ENCODE measurements at regions not wholly inside any gene's neighbourhood (a gene's known extent, or its start where the extent isn't known, plus 50 kb on each side); places are given as distances from the start of the nearest gene placed in this dataset.

GRCh38 chr15:69903470-69904469, 193.9 kb downstream of the TLE3 start:
- H3K4me1 ChIP-seq (ENCODE audit: control insufficient read depth in 4 of 4, insufficient read depth in 4 of 4, low read length in 3 of 4), result no peaks in the 10 kb centered on the region
- H3K27ac ChIP-seq (ENCODE audit: low read depth in 1 of 2, low read length in 2 of 2), result no peak overlapping the region
- H3K9me3 ChIP-seq (ENCODE audit: control insufficient read depth in 4 of 4, low read length in 3 of 4), result no peaks in the 10 kb centered on the region
- no peak for TF ChIP-seq REST (IDR thresholded peaks at IDR 0.05)
- TF ChIP-seq EGR1 (IDR thresholded peaks at IDR 0.05; ENCODE audit: low read depth in 2 of 2), result no peak
- TF ChIP-seq CTCF (IDR thresholded peaks at IDR 0.05; ENCODE audit: low read depth, low read length, missing input control), result no peak
- TF ChIP-seq MAX (IDR thresholded peaks at IDR 0.05), result no peak
- TF ChIP-seq HNF4G (IDR thresholded peaks at IDR 0.05), result no peak
- no peak for TF ChIP-seq ZBTB33 (IDR thresholded peaks at IDR 0.05)
- no peak for TF ChIP-seq SP1 (IDR thresholded peaks at IDR 0.05)
- TF ChIP-seq NR2F2 (IDR thresholded peaks at IDR 0.05), result no peak
- no peak for TF ChIP-seq GABPA (IDR thresholded peaks at IDR 0.05 in 1 of 2, conservative IDR thresholded peaks at IDR 0.05 in 1 of 2)
- TF ChIP-seq FOXA2 (IDR thresholded peaks at IDR 0.05), result no peak
- TF ChIP-seq HNF4A (conservative IDR thresholded peaks at IDR 0.05), result no peak
- no peak for TF ChIP-seq FOXA1 (IDR thresholded peaks at IDR 0.05)
- no peaks in the 10 kb centered on the region for H3K36me3 ChIP-seq (ENCODE audit: control insufficient read depth in 4 of 4, insufficient read depth in 3 of 4, low read depth in 1 of 4, low read length in 3 of 4)
- peaks cover 0 to 2% (median 0%) of the 10 kb centered on the region in 4 donors for H3K27me3 ChIP-seq (ENCODE audit: control insufficient read depth in 4 of 4, insufficient read depth in 4 of 4, low read length in 3 of 4)
- DNase-seq (ENCODE audit: low spot score), result no peak
- 64% methylated on average over 11 of the region's 11 CpGs for WGBS
- H3K4me3 ChIP-seq (ENCODE audit: low read depth in 1 of 3, low read length in 3 of 3), result no peak overlapping the region
- no peak overlapping the region for H3K9ac ChIP-seq (ENCODE audit: low read depth in 1 of 2, low read length in 2 of 2)

Measured in liver (tissue), 8 donors.